Neural progenitor cell (in vitro differentiated cells): ENCODE measurements at regions not wholly inside any gene's neighbourhood (a gene's known extent, or its start where the extent isn't known, plus 50 kb on each side); places are given as distances from the start of the nearest gene placed in this dataset.

Source experiments
- EZH2 ChIP-seq: fragments of 200-600 bp; sonication (generic); IDR thresholded peaks from 2 replicates; pipeline ENCODE4 v1.6.1; 2017; ENCODE audit warnings: antibody characterized with exemption, mild to moderate bottlenecking, moderate library complexity
- EZH2phosphoT487 ChIP-seq: fragments of 200-600 bp; sonication (generic); IDR thresholded peaks from 2 replicates; pipeline ENCODE4 v1.6.1; 2017; ENCODE audit warnings: antibody characterized with exemption
- TF ChIP-seq, protein P1 (sequence below): fragments of 200-600 bp; sonication (generic); IDR thresholded peaks from 2 replicates; pipeline ENCODE4 v1.5.1; 2017; ENCODE audit warnings: antibody characterized with exemption, mild to moderate bottlenecking

DNA sequence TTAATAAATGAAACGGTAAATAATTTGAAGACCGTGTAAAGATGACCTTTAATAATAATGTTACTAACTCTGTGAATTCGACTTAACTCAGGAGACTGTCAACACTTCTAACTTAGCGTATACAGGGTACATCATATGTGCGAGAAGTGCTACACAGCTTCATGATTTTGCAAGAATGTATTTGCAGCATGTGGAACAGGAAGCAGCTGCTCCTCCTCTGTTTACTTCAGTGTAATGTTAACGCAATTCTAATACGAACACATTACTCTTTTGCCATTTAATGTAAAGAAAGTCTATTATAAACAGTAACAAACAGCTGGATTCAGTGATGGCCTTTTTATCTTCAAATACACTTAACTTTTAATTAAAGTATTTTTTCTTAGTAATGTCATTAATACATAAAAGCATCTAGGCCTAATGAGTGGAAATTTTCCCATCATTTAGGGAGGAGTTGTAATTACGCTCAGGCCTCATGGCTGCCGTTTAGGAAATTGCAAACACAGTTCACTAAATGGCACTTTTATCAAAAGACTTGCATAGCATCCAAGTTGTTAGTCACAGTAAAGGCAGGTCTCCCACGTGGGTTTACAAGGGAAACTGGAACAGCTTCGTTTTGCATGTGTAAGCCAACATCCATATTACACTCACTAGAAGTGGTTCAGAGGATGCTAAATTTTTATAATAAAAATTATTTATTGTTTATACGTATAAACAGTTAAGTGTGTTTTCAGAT is 635.7 kb downstream of the FBXO15 start:
- TF ChIP-seq, protein P1, sequence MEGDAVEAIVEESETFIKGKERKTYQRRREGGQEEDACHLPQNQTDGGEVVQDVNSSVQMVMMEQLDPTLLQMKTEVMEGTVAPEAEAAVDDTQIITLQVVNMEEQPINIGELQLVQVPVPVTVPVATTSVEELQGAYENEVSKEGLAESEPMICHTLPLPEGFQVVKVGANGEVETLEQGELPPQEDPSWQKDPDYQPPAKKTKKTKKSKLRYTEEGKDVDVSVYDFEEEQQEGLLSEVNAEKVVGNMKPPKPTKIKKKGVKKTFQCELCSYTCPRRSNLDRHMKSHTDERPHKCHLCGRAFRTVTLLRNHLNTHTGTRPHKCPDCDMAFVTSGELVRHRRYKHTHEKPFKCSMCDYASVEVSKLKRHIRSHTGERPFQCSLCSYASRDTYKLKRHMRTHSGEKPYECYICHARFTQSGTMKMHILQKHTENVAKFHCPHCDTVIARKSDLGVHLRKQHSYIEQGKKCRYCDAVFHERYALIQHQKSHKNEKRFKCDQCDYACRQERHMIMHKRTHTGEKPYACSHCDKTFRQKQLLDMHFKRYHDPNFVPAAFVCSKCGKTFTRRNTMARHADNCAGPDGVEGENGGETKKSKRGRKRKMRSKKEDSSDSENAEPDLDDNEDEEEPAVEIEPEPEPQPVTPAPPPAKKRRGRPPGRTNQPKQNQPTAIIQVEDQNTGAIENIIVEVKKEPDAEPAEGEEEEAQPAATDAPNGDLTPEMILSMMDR = no peak
- no peak for TF ChIP-seq EZH2
- no peak for TF ChIP-seq EZH2phosphoT487
